AG20443 (cell line): ENCODE measurements at regions not wholly inside any gene's neighbourhood (a gene's known extent, or its start where the extent isn't known, plus 50 kb on each side); places are given as distances from the start of the nearest gene placed in this dataset.
A peak's percentile ranks its signal among the peaks of the same experiment; 100 is the strongest.

Experiments used
- DNase-seq: peaks from one replicate; pipeline ENCODE4 v3.0.0; 2012; ENCODE audit warnings: low spot score, mixed read lengths

DNA sequence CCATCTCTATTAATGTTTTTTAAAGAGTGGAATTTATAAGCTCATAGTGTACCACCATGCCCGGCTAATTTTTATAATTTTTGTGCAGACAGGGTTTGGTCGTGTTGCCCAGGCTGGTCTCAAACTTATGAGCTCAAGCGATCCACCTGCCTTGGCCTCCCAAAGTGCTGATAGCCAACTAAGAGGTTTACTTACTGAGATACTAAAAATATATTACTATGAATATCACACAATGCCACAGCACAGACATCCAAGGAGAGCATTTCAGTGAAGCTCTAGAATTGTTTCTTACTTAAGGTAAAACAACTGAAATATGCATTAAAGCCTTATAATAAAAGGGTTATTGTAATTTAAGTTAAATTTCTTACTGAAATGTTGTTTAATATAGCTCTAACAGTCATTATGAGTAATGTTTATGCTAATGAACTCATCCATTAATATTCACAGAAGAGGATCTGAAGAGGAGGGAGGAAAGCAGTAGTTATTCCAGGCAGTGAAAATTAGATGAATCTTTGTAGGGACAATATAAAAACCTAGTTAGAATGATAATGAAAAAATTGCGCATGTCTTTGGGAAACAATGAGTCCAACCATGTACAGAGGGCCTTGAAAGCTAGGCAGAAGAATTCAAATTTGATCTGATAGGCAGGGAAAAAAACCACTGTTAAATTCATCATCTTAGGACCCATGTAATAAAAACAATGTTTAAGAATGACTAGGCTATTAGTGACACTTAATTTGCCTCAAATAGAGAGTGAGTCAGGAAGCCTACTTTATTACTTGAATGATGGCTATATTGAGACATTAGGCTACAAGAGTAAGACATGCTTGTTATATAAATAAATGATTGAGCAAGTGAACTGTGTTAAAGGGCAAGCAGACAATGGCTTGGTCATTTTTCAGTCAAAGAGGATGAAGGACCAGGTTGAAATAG is 99.2 kb downstream of the SLC41A2 start:
- peak; percentile 7 for DNase-seq

- no peak for DNase-seq
Measured at GRCh38 chr12:104856531-104856930, 101.6 kb downstream of the SLC41A2 start.

GRCh38 chr12:104855599-104855998 is 102.5 kb downstream of the SLC41A2 start:
- no peak for DNase-seq

GRCh38 chr12:104852896-104853295 is 105.2 kb downstream of the SLC41A2 start:
- no peak for DNase-seq

DNA sequence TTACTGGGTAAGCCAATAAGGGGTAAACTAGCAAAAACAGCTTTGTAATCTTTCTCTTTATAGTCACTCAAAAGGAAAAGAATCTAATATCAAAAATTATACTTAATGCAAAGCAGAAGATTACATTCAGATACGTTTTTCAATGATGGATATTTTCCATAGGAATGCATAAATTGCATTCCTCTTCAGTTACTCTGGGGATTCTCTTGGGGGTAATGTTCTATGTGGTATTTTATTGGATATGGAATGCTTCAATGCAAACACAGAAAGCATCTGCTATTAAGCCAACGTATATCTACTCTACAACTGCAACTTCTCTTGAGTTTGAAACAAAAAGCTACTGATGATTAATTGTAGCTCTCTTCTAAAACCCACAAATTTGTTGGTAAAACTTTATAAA is 106.0 kb downstream of the SLC41A2 start:
- no peak for DNase-seq

GRCh38 chr12:104850781-104851180 is 107.3 kb downstream of the SLC41A2 start:
- no peak for DNase-seq

- DNase-seq = peak; percentile 48
Measured at GRCh38 chr12:104846056-104846767, 111.9 kb downstream of the SLC41A2 start.

DNA sequence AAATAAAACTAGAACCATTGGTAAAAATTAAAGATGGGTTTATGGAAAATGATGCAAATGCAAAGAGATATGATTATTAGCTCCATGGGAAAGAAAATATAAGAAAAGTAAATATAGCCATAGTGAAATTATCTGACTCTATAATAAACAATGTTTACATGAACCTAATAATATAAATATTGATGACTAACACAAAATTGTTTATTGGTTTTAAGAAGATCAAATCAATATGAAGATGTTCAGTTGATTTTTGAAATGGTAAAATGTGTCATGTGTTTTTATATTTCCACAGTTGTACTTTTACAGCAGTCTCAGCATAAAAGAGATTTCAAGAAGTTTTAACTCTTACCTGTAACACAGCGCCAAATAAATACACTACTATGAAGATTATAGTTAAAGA is 114.0 kb downstream of the SLC41A2 start:
- DNase-seq = no peak

DNA sequence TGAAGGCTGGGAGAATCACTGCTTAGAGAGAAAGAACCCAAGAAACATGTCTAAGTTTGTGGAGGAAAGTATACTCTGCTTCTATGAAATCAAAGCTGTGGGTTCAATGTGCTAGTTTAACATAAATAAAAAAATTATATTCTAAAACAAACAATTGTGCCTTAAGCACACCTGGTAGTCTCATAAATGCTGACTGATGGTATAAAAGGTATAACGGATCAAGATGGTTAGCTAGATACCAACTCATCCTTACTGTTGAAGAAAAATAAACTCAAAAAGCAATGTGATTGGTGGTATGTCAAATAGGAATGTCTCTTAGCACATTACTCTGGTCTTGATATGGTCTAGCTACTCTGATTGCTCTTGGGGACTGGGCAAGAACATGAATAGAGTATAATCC is 117.8 kb downstream of the SLC41A2 start:
- no peak for DNase-seq

GRCh38 chr12:104835317-104835716 is 122.8 kb downstream of the SLC41A2 start:
- no peak for DNase-seq

DNA sequence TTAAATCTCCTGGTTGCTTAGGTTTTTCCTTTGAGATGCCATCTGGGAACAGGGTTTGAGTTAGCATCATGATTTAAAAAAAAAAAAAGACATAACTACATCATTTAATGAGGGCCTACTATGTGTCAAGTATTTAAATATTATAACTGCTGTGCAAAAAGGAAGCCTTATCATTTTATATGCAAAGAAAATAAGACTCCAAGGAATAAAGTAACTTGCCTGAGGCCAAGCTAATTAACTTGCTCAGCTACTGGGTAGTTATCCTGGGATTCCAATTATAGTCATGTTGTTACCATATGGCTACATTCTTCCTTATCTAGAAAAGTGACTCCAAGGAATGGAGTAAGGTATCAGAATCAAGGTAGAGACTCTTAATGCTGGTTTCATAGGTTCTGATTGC is 123.5 kb downstream of the SLC41A2 start:
- DNase-seq = no peak

GRCh38 chr12:104833756-104834155 is 124.3 kb downstream of the SLC41A2 start:
- no peak for DNase-seq

DNA sequence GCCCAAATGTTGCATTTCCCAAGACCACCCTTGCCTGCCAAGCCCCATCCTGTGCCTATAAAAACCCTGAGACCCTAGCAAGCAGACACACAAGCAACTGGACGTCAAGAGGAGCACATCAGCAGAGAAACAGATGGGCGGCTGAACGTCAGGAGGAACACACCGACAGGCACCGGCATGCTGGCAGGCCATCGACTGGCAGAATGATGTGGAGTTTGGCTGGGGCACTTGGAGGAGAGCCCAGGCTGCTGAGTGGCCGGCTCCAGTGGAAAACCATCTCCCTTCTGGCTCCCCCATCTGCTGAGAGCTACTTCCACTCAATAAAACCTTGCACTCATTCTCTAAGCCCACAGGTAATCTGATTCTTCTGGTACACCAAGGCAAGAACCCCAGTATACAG is 130.1 kb downstream of the SLC41A2 start:
- no peak for DNase-seq

DNA sequence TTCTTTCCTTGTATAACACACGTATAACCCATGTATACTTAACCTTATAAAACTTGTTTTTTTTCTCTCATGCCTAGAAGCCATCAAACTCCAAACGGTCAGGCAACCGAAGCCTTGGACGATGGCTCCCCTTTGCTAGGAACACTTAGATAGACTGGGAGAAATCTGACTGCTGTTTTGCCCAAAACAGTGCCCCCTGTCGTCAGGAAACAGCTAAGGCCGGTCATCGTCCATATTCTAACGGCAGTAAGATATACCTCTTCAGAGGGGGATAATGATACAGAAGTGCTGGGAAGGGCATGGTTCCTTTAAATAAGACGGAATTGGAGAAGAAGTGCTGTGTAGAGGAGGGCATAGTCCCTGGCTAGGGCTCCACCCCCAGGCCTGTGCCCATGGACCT is 130.5 kb downstream of the SLC41A2 start:
- DNase-seq = no peak

DNA sequence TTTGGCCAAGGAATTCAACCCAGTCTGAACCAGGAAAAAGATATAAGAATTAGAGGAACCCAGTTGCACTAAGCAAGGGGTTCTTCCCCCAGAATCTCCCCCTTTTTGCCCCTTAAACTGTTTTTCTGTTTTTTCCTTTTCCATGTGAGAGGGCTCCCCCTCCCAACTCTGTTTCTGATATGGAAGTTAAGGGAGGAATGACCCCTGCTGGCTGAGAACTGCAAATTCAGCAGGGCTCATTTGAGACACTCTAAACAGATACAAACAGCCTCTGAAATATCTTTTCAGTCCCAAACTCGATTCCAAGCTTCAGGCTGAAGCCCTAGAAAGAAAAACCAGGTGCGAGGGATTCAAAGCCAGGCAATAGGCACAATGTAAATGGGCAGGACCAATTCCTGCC is 132.7 kb downstream of the SLC41A2 start:
- no peak for DNase-seq

- DNase-seq = no peak
Measured at GRCh38 chr12:104823985-104824461, 134.1 kb downstream of the SLC41A2 start.

DNA sequence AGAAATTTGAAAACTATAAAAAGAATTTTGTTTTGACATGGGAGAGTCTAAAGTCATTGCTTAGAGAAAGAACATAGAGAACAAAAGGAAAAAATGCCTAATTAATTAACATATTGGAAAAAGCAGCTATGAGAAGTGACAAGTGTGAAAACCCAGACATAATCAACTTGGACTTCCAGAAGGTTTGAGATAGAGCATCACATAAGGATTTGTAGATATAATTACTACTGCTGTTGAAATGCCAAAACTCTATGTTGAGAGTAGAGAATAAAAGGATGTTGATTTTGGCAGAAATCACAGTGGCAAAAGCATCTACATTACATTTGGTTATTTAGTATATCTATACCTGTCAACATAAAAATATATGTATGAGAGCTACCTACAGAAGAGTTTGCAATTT is 135.1 kb downstream of the SLC41A2 start:
- DNase-seq = no peak

- DNase-seq = no peak
Measured at GRCh38 chr12:104816845-104817503, 141.1 kb downstream of the SLC41A2 start.

GRCh38 chr12:104815935-104816334 is 142.2 kb downstream of the SLC41A2 start:
- no peak for DNase-seq

DNA sequence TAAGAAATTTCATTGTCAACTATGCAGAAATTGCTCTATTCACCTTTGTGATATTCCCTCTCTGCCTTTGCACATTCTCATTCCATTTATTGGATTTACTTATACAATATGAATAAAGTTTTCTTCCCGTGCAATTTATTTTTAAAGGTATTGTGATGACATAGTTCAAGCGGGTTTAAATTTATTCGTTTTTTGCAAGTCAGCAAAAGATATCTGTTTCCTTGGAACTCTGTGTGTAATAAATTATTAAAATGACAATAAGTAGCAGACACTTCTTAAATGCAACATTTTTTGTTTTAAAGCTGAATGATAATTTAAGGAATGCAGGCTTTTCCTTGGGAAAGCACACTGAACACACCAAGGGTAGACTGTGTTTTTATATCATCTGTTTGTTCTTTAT is 143.1 kb downstream of the SLC41A2 start:
- DNase-seq = no peak
